ENCODE measurements at regions not wholly inside any gene's neighbourhood (a gene's known extent, or its start where the extent isn't known, plus 50 kb on each side); places are given as distances from the start of the nearest gene placed in this dataset.
"Not testable (repeated sequence)": the region's sequence is repeated elsewhere in the genome, so short reads cannot be mapped to it uniquely, and the experiment has no call there.

DNA sequence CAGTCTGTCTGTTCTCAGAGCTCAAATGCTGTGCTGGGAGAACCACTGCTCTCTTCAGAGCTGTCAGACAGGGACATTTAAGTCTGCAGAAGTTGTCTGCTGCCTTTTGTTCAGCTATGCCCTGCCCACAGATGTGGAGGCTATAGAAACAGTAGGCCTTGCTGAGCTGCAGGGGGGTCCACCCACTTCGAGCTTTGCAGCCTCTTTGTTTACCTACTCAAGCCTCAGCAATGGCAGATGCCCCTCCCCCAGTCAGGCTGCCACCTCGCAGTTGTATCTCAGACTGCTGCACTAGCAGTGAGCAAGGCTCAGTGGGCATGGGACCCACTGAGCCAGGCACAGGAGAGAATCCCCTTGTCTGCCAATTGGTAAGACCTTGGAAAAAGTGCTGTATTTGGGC is 470.0 kb downstream of the TMEM135 start:
- not testable (repeated sequence) for TF ChIP-seq RARB (CRISPR knock-in tag; IDR thresholded peaks at IDR 0.05); ARNTL (CRISPR knock-in tag; IDR thresholded peaks at IDR 0.05; ENCODE audit: borderline replicate concordance, low read depth); SNAI2 (CRISPR knock-in tag; IDR thresholded peaks at IDR 0.05); ZFP3 (CRISPR knock-in tag; IDR thresholded peaks at IDR 0.05); BACH2 (CRISPR knock-in tag; IDR thresholded peaks at IDR 0.05; ENCODE audit: borderline replicate concordance); ZNF565 (CRISPR knock-in tag; conservative IDR thresholded peaks at IDR 0.05; ENCODE audit: low read depth)
- TF ChIP-seq, protein P1, sequence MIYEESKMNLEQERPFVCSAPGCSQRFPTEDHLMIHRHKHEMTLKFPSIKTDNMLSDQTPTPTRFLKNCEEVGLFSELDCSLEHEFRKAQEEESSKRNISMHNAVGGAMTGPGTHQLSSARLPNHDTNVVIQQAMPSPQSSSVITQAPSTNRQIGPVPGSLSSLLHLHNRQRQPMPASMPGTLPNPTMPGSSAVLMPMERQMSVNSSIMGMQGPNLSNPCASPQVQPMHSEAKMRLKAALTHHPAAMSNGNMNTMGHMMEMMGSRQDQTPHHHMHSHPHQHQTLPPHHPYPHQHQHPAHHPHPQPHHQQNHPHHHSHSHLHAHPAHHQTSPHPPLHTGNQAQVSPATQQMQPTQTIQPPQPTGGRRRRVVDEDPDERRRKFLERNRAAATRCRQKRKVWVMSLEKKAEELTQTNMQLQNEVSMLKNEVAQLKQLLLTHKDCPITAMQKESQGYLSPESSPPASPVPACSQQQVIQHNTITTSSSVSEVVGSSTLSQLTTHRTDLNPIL (CRISPR knock-in tag; IDR thresholded peaks at IDR 0.05; ENCODE audit: low read depth), result not testable (repeated sequence)
